Testis (tissue), 2 donors: ENCODE measurements at regions not wholly inside any gene's neighbourhood (a gene's known extent, or its start where the extent isn't known, plus 50 kb on each side); places are given as distances from the start of the nearest gene placed in this dataset.
"Not testable (repeated sequence)": the region's sequence is repeated elsewhere in the genome, so short reads cannot be mapped to it uniquely, and the experiment has no call there.

Experiments
- DNase-seq: peaks from one replicate; pipeline ENCODE4 v3.0.0-alpha.2; 2019
- H3K27ac ChIP-seq, 2 donors: fragments of 200-600 bp; sonication (generic); one replicate each; pipeline ENCODE4 v1.5.1; 2019
- H3K27me3 ChIP-seq: fragments of 200-600 bp; sonication (generic); one replicate; pipeline ENCODE4 v1.5.1; 2019
- H3K36me3 ChIP-seq: fragments of 200-600 bp; sonication (generic); one replicate; pipeline ENCODE4 v1.5.1; 2017; ENCODE audit warnings: low read depth; ENCODE audit errors: missing control alignments
- H3K4me1 ChIP-seq: fragments of 200-600 bp; sonication (generic); one replicate; pipeline ENCODE4 v1.5.1; 2019
- H3K4me3 ChIP-seq, 2 donors: fragments of 200-600 bp; sonication (generic); one replicate each; pipeline ENCODE4 v1.5.1; 2017 to 2019
- H3K9me3 ChIP-seq: fragments of 200-600 bp; sonication (generic); one replicate; pipeline ENCODE4 v1.5.1; 2017
- WGBS, 2 donors: methylation state at CpG; one replicate each; pipeline ENCODE4 v1.1.5; 2018; 5-methylcytosine and 5-hydroxymethylcytosine counted together
- intact Hi-C: fragments of 100-400 bp; cut with DNase I; formaldehyde crosslinking; loops from one replicate; pipeline ENCODE4 v1.15.1; 2023; ENCODE audit warnings: low total_unique reads
- microRNA-seq, 2 donors: library from miRNA; unstranded; fragments of <30 nt; microRNA quantifications; one replicate each; pipeline ENCODE4, GENCODE V29; 2016; ENCODE audit warnings: borderline number of aligned reads in 2 of 2, borderline replicate concordance in 1 of 2
- small RNA-seq, 2 donors: library from RNA; depleted of rRNA; stranded (forward); fragments of <200 nt; gene quantifications; one replicate each; pipeline ENCODE3, GENCODE V24; 2016

DNA sequence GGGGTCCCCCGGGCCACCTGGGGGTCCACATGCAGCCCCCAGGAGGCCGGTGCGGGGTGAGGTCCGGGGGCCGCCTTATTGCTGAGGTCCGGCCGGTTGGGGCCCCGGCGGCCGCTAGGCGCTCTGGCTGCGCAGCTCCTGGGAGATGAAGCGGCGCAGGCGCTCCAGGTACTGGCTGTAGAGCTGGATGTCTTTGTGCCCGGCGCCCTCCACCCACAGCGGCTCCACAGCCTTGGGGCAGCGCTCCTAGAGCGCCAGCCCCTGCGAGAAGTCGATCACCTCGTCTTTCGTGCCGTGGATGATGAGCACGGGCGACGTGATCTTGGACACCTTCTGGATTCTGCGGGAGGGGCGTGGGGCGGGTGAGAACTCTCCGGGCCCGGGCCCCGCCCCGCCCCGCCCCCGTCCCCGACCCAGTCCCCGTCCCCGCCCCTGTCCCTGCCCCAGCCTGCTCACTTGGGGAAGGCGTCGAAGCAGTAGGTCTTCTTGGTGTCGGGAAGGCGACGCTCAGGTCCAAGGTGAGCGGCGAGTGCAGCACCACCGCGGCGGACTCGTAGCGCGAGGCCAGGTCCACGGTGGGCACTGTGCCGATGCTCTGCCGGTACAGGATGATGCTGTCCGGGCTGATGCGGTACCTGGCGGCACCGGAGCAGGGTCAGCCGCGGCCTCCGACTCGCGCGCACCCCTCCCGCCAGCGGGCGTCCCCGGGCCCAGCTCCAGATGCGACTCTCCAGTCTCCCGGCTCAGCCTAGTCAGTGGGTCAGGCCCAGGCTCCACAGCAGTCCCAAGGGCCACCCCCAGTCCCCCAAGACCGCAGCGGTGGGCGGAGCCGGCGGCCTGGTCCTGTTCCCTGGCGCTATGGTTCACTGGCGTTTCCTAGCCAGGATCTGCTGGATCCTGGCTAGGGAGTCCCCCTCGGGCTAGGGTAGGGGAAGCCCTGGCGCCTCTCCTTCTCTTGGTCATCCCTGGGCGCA lies 89.4 kb upstream of the GOLGA6L1 start:
- H3K27me3 ChIP-seq, intact Hi-C loops, H3K9me3 ChIP-seq, DNase-seq, H3K27ac ChIP-seq, H3K36me3 ChIP-seq, H3K4me1 ChIP-seq: not testable (repeated sequence)
- 0% methylated on average over 1 to 3 of the region's 82 CpGs for WGBS, 2 donors
- peak overlapping the region in 1 of 2 donors; percentile 20 for H3K4me3 ChIP-seq

DNA sequence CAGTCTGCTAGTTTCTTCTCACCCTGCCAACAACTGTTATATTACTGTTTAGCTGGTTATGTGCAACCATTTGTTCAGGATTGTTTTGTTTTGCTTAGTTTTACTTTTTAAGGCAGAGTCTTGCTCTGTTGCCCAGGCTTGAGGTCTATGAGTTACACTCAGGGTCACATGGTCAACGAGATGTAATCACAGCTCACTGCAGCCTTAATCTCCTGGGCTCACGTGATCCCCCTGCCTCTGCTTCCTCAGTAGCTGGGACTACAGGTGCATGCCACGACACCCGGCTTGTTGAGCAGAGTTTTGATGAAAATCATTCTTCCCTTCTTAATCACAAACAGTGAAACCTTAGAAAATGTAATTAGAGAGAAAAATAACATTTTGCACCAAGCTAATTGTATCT lies 72.8 kb upstream of the GOLGA6L1 start:
- H3K9me3 ChIP-seq, H3K27me3 ChIP-seq, H3K36me3 ChIP-seq, H3K4me3 ChIP-seq, intact Hi-C loops, DNase-seq, H3K27ac ChIP-seq, H3K4me1 ChIP-seq: not testable (repeated sequence)
- whole genome bisulfite sequencing, 2 donors = 60 to 71% methylated on average over 1 to 4 of the region's 4 CpGs

DNA sequence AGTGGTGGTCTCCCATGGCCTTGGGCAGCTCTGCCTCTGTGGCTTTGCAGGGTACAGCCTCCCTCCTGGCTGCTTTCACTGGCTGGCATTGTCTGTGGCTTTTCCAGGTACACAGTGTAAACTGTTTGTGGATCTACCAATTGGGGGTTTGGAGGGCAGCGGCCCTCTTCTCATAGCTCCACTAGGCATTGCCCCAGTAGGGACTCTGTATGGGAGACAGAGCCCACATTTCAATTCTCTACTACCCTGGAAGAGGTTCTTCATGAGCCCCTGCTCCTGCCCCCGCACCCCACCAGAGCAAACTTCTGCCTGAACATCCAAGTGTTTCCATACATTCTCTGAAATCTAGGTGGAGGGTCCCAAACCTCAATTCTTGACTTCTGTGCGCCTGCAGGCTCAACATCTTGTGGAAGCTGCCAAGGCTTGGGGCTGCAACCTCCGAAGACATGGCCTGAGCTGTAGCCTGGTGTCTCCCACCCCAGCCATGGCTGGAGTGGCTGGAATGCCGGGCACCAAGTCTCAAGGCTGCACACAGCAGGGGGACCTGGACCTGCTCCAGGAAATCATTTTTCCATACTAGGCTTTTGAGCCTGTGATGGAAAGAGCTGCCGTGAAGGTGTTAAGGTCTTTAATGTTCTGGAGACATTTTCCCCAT lies 63.3 kb upstream of the GOLGA6L1 start:
- H3K9me3 ChIP-seq, H3K27me3 ChIP-seq, H3K27ac ChIP-seq, H3K36me3 ChIP-seq, DNase-seq, H3K4me1 ChIP-seq, H3K4me3 ChIP-seq, intact Hi-C loops: not testable (repeated sequence)
- WGBS, 2 donors = 65% methylated on average over 4 of the region's 6 CpGs; no CpG with 5 or more reads in 1 of the 2 donors

DNA sequence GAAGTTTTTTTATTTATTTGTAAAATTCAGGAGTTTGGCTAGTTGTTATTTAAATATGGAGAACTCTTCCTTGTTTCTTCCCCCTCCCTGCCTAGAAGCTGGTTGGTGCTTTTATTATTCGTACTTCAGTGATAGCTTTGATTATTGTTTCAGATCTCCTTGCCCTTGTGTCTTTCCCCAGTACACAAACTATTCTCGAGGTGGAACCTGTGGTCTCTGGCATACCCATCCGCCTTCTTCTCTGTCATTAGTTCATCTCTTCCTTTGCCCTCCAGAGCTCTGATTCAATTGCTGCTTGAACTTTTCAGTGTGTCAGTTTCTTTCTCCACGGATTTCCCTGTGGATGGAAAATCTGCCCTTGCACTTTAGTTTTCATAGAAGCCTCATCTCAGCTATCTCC lies 61.8 kb upstream of the GOLGA6L1 start:
- H3K36me3 ChIP-seq, H3K4me1 ChIP-seq, DNase-seq, H3K9me3 ChIP-seq, H3K27ac ChIP-seq, H3K27me3 ChIP-seq, H3K4me3 ChIP-seq, intact Hi-C loops: not testable (repeated sequence)
- WGBS, 2 donors = 65 to 67% methylated on average over 4 of the region's 4 CpGs

DNA sequence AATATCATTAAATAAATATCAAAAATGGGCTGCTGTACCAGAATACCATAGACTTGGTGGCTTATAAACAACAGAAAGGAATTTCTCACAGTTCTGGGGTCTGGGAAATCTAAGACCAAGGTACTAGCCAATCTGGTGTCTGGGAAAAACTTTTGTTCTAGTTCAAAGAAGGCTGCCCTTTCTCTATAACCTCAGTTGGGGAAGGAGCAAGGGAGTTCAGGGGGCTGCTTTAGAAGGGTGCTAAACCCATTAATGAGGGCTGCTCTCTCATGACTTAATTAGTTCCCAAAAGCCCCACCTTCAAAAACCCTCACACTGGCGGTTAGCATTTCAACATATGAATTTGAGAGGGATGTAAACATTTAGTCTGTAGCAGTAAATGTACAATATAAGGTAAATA lies 55.7 kb upstream of the GOLGA6L1 start:
- H3K36me3 ChIP-seq, H3K27me3 ChIP-seq, H3K4me3 ChIP-seq, H3K9me3 ChIP-seq, intact Hi-C loops, H3K27ac ChIP-seq, H3K4me1 ChIP-seq, DNase-seq: not testable (repeated sequence)
- 63 to 75% methylated on average over 1 of the region's 1 CpG for WGBS, 2 donors

Small RNA genes lying in the stretch of these regions (microRNA-seq; reads per million reads assigned to microRNA genes)
- 0 reads per million in 2 donors for gene MIR4509-1

Small RNA genes lying in the stretch of these regions (small RNA-seq; reads per million reads assigned to genes)
- gene AC116165.2 = 0 reads per million in 2 donors
- 0 reads per million in 2 donors for gene MIR4509-1
